IMR-90 (cell line): ENCODE measurements at regions not wholly inside any gene's neighbourhood (a gene's known extent, or its start where the extent isn't known, plus 50 kb on each side); places are given as distances from the start of the nearest gene placed in this dataset.

ENCODE experiments used
- ATAC-seq: fragments of 200-7000 bp; cut with Tn5 transposase; 2 replicates; pipeline ENCODE4 v1.9.1; 2020; ENCODE audit warnings: low read depth, mild to moderate bottlenecking, moderate library complexity
- BruUV-seq: library from RNA; stranded (reverse); fragments of 400-500 nt; replicated peaks from 2 replicates; lab custom pipeline; 2021; lab: Mats Ljungman, UMichigan
- CTCF ChIA-PET: fragments of 300-600 bp; formaldehyde crosslinking; extraction: SDS; loops from one replicate; lab custom pipeline; 2021; ENCODE audit warnings: antibody characterized with exemption; lab: Yijun Ruan, JAX
- POLR2A ChIA-PET: fragments of 300-600 bp; sonication (Branson Sonifier 250); formaldehyde crosslinking; loops from one replicate; lab custom pipeline; 2022; ENCODE audit warnings: antibody characterized with exemption; ENCODE audit not compliant: unreplicated experiment; lab: Charles Lee
- DNase-seq: peaks from one replicate; pipeline ENCODE4 v3.0.0; 2013
- H2AFZ ChIP-seq: replicated peaks from 2 replicates; pipeline ENCODE3; 2013; ENCODE audit warnings: low read length, mild to moderate bottlenecking; ENCODE audit not compliant: poor library complexity
- H2AK5ac ChIP-seq: 2 replicates; pipeline ENCODE4 v1.6.1; 2013; ENCODE audit warnings: low read depth, low read length, inconsistent platforms
- H2AK9ac ChIP-seq: replicated peaks from 2 replicates; pipeline ENCODE3; 2013; ENCODE audit warnings: mild to moderate bottlenecking, low read depth, low read length, moderate library complexity; ENCODE audit not compliant: poor library complexity
- H2BK120ac ChIP-seq: 2 replicates; pipeline ENCODE4 v1.6.1; 2013; ENCODE audit warnings: low read depth, low read length, inconsistent platforms
- H2BK15ac ChIP-seq: 3 replicates; pipeline ENCODE4 v1.6.1; 2013; ENCODE audit warnings: low read depth, low read length, inconsistent platforms
- H2BK20ac ChIP-seq: 2 replicates; pipeline ENCODE4 v1.6.1; 2013; ENCODE audit warnings: low read depth, mild to moderate bottlenecking, inconsistent platforms, low read length, moderate library complexity
- H2BK5ac ChIP-seq: 2 replicates; pipeline ENCODE4 v1.6.1; 2013; ENCODE audit warnings: mild to moderate bottlenecking, low read depth, low read length, inconsistent platforms; ENCODE audit not compliant: poor library complexity, severe bottlenecking
- H3K14ac ChIP-seq: replicated peaks from 2 replicates; pipeline ENCODE4 v1.6.1; 2013; ENCODE audit warnings: low read depth, low read length, inconsistent platforms
- H3K18ac ChIP-seq: 2 replicates; pipeline ENCODE4 v1.6.1; 2013; ENCODE audit warnings: low read depth, low read length, control low read depth
- H3K23ac ChIP-seq: 2 replicates; pipeline ENCODE4 v1.6.1; 2013; ENCODE audit warnings: low read depth, low read length, inconsistent platforms
- H3K27ac ChIP-seq: 2 replicates; pipeline ENCODE4 v1.5.1; 2013; ENCODE audit warnings: mild to moderate bottlenecking, control low read depth, low read length; ENCODE audit not compliant: insufficient read depth
- H3K27me3 ChIP-seq: 2 replicates; pipeline ENCODE4 v1.6.1; 2013; ENCODE audit warnings: low read length; ENCODE audit not compliant: control insufficient read depth, insufficient read depth
- H3K36me3 ChIP-seq: 2 replicates; pipeline ENCODE4 v1.6.1; 2013; ENCODE audit warnings: low read length, mixed read lengths; ENCODE audit not compliant: control insufficient read depth, insufficient read depth
- H3K4ac ChIP-seq: 2 replicates; pipeline ENCODE4 v1.6.1; 2013; ENCODE audit warnings: low read depth, low read length, inconsistent platforms
- H3K4me1 ChIP-seq: 2 replicates; pipeline ENCODE4 v1.6.1; 2013; ENCODE audit warnings: low read length, mixed read lengths; ENCODE audit not compliant: control insufficient read depth, insufficient read depth
- H3K4me2 ChIP-seq: 2 replicates; pipeline ENCODE4 v1.6.1; 2013; ENCODE audit warnings: low read depth, mild to moderate bottlenecking, control low read depth, low read length, moderate library complexity
- H3K4me3 ChIP-seq: 2 replicates; pipeline ENCODE4 v1.5.1; 2013; ENCODE audit warnings: low read depth, mild to moderate bottlenecking, control low read depth, low read length, moderate library complexity; ENCODE audit not compliant: insufficient read depth
- H3K56ac ChIP-seq: 2 replicates; pipeline ENCODE4 v1.6.1; 2013; ENCODE audit warnings: low read length, inconsistent platforms; ENCODE audit not compliant: insufficient read depth; ENCODE audit errors: extremely low read depth
- H3K79me1 ChIP-seq, 2 experiments: 2 replicates each; pipeline ENCODE4 v1.6.1; 2013; ENCODE audit warnings: low read length in 2 of 2, inconsistent platforms in 1 of 2, low read depth in 1 of 2
- H3K9ac ChIP-seq: 2 replicates; pipeline ENCODE4 v1.6.1; 2013; ENCODE audit warnings: low read depth, low read length, control low read depth
- H3K9me1 ChIP-seq: 2 replicates; pipeline ENCODE4 v1.6.1; 2013; ENCODE audit warnings: low read length, inconsistent platforms; ENCODE audit not compliant: insufficient read depth
- H3K9me3 ChIP-seq: 2 replicates; pipeline ENCODE4 v1.6.1; 2013; ENCODE audit warnings: low read length; ENCODE audit not compliant: control insufficient read depth, insufficient read depth
- H4K20me1 ChIP-seq: 2 replicates; pipeline ENCODE4 v1.6.1; 2013; ENCODE audit warnings: low read length, inconsistent platforms; ENCODE audit not compliant: insufficient read depth
- H4K5ac ChIP-seq: 2 replicates; pipeline ENCODE4 v1.6.1; 2013; ENCODE audit warnings: mild to moderate bottlenecking, low read depth, low read length, control low read depth
- H4K8ac ChIP-seq, 2 experiments: 2 replicates each; pipeline ENCODE4 v1.6.1; 2013; ENCODE audit warnings: low read depth in 2 of 2, low read length in 2 of 2, control low read depth in 1 of 2, inconsistent platforms in 1 of 2
- H4K91ac ChIP-seq: 2 replicates; pipeline ENCODE4 v1.6.1; 2013; ENCODE audit warnings: low read depth, low read length, inconsistent platforms; ENCODE audit not compliant: insufficient read depth
- CHD1 ChIP-seq: IDR thresholded peaks from 2 replicates; pipeline ENCODE4 v1.6.1; 2012; ENCODE audit warnings: low read depth, low read length, improper control_type of control experiment
- FOS ChIP-seq: fragments of 150-350 bp; IDR thresholded peaks from 2 replicates; pipeline ENCODE4 v1.6.1; 2016; ENCODE audit warnings: low read depth, low read length
- MAFK ChIP-seq: IDR thresholded peaks from 2 replicates; pipeline ENCODE4 v1.6.1; 2012; ENCODE audit warnings: low read depth, low read length, improper control_type of control experiment
- MXI1 ChIP-seq: IDR thresholded peaks from 2 replicates; pipeline ENCODE4 v1.6.1; 2012; ENCODE audit warnings: low read depth, mild to moderate bottlenecking, low read length, moderate library complexity, borderline replicate concordance
- RCOR1 ChIP-seq: IDR thresholded peaks from 2 replicates; pipeline ENCODE4 v1.6.1; 2012; ENCODE audit warnings: mild to moderate bottlenecking, low read length, improper control_type of control experiment; ENCODE audit not compliant: insufficient replicate concordance
- RFX5 ChIP-seq: IDR thresholded peaks from 2 replicates; pipeline ENCODE4 v1.8.0; 2012; ENCODE audit warnings: low read depth, mild to moderate bottlenecking, low read length, moderate library complexity
- SMC3 ChIP-seq: fragments of 150-350 bp; IDR thresholded peaks from 2 replicates; pipeline ENCODE4 v1.6.1; 2016; ENCODE audit warnings: low read depth, mild to moderate bottlenecking, antibody characterized with exemption, low read length, moderate library complexity
- WGBS, 2 experiments: methylation state at CpG; one replicate each; pipeline versions ENCODE4 v1.1.5 to v1.1.7; 2013; ENCODE audit warnings: missing lambda C conversion rate in 2 of 2; ENCODE audit not compliant: insufficient read length in 1 of 2; ENCODE audit errors: extremely low coverage in 2 of 2; 5-methylcytosine and 5-hydroxymethylcytosine counted together
- dilution Hi-C: fragments of 300-500 bp; cut with HindIII; formaldehyde crosslinking; loops from one replicate; pipeline ENCODE4 v1.14.3; 2018; ENCODE audit warnings: low sequenced_read_pairs; ENCODE audit not compliant: unreplicated experiment
- in situ Hi-C: fragments of 300-500 bp; cut with MboI; formaldehyde crosslinking; loops from 3 replicates; pipeline ENCODE4 v1.14.3; 2019; ENCODE audit warnings: low sequenced_read_pairs, inconsistent platforms, mixed read lengths
- intact Hi-C: fragments of 100-400 bp; cut with micrococcal nuclease; formaldehyde crosslinking; loops from 2 replicates; pipeline ENCODE4 v1.10.0; 2022

- WGBS, 2 experiments, result no CpG with 5 or more reads among the region's 1 CpG
- Histone ChIP-seq H2AFZ (no peak overlapping the region), H3K27ac (no peak overlapping the region), H4K5ac (no peak overlapping the region), H3K18ac (no peak overlapping the region), H2AK5ac (no peak overlapping the region), H3K79me1 (no peaks in the 10 kb centered on the region), H3K9ac (no peak overlapping the region), H2BK120ac (peak overlapping the region; percentile 96), H4K8ac (no peak overlapping the region), H3K4me3 (no peak overlapping the region), H3K23ac (no peak overlapping the region), H3K9me3 (no peaks in the 10 kb centered on the region), H2BK20ac (no peak overlapping the region), H4K20me1 (no peaks in the 10 kb centered on the region), H2BK5ac (peak overlapping the region; percentile 73), H3K27me3 (no peaks in the 10 kb centered on the region), H3K4me1 (no peaks in the 10 kb centered on the region; the same call in 1 of the 2 replicates), H2BK15ac (no peak overlapping the region), H4K91ac (no peak overlapping the region), H3K36me3 (no peaks in the 10 kb centered on the region), H3K4me2 (no peak overlapping the region), H3K56ac (no peak overlapping the region), H2AK9ac (no peak overlapping the region), H3K9me1 (0 out of 2 replicates have a peak, but pooled peaks cover 3% of the 10 kb centered on the region), H3K14ac (no peak overlapping the region), H3K4ac (no peak overlapping the region; the same call in 1 of the 2 replicates)
- dilution Hi-C loops (no loop called here), intact Hi-C loops (no loop called here), in situ Hi-C loops (no loop called here)
- peak; percentile 90 for DNase-seq
- no TSS peak for BruUV-seq
- POLR2A ChIA-PET, result no interaction called here
- CTCF ChIA-PET, result no interaction called here
- peak; percentile 96 for ATAC-seq
- TF ChIP-seq FOS (peak; percentile 91), CHD1 (no peak), RFX5 (no peak), RCOR1 (no peak), SMC3 (no peak), MAFK (peak; percentile 87), MXI1 (no peak)
Observed at GRCh38 chr4:58776627-58777026, 1666.4 kb upstream of the IGFBP7 start.
